GM19467 (cell line): ENCODE measurements at regions not wholly inside any gene's neighbourhood (a gene's known extent, or its start where the extent isn't known, plus 50 kb on each side); places are given as distances from the start of the nearest gene placed in this dataset.

Experiments used
- ATAC-seq: cut with Tn5 transposase; IDR thresholded peaks from one replicate; pipeline ENCODE4 v1.9.1; 2021; ENCODE audit warnings: mild to moderate bottlenecking, moderate library complexity; ENCODE audit not compliant: unreplicated experiment

- no peak for ATAC-seq
Measured at GRCh38 chr5:123756816-123757215, 244.8 kb downstream of the CSNK1G3 start.

GRCh38 chr5:123756318-123756665 lies 244.3 kb downstream of the CSNK1G3 start:
- ATAC-seq, result no peak

- no peak for ATAC-seq
Measured at GRCh38 chr5:123755653-123756317, 243.8 kb downstream of the CSNK1G3 start.

GRCh38 chr5:123754908-123755307 lies 242.9 kb downstream of the CSNK1G3 start:
- no peak for ATAC-seq

GRCh38 chr5:123753937-123754891 lies 242.2 kb downstream of the CSNK1G3 start:
- ATAC-seq, result no peak

GRCh38 chr5:123753180-123753936 lies 241.4 kb downstream of the CSNK1G3 start:
- no peak for ATAC-seq

GRCh38 chr5:123752552-123753179 lies 240.7 kb downstream of the CSNK1G3 start:
- no peak for ATAC-seq

- no peak for ATAC-seq
Measured at GRCh38 chr5:123751670-123752069, 239.7 kb downstream of the CSNK1G3 start.

- no peak for ATAC-seq
Measured at GRCh38 chr5:123748239-123748638, 236.3 kb downstream of the CSNK1G3 start.

- no peak for ATAC-seq
Measured at GRCh38 chr5:123746683-123747360, 234.8 kb downstream of the CSNK1G3 start.

GRCh38 chr5:123743990-123744583 lies 232.1 kb downstream of the CSNK1G3 start:
- no peak for ATAC-seq

GRCh38 chr5:123735384-123735783 lies 223.4 kb downstream of the CSNK1G3 start:
- no peak for ATAC-seq

- no peak for ATAC-seq
Measured at GRCh38 chr5:123732257-123732656, 220.3 kb downstream of the CSNK1G3 start.

GRCh38 chr5:123722451-123722850 lies 210.5 kb downstream of the CSNK1G3 start:
- no peak for ATAC-seq

- no peak for ATAC-seq
Measured at GRCh38 chr5:123721675-123722276, 209.8 kb downstream of the CSNK1G3 start.

- no peak for ATAC-seq
Measured at GRCh38 chr5:123720955-123721354, 209.0 kb downstream of the CSNK1G3 start.

- ATAC-seq, result no peak
Measured at GRCh38 chr5:123720339-123720738, 208.4 kb downstream of the CSNK1G3 start.

GRCh38 chr5:123719004-123719403 lies 207.0 kb downstream of the CSNK1G3 start:
- no peak for ATAC-seq

GRCh38 chr5:123718238-123718637 lies 206.3 kb downstream of the CSNK1G3 start:
- ATAC-seq, result no peak

GRCh38 chr5:123717139-123717538 lies 205.2 kb downstream of the CSNK1G3 start:
- no peak for ATAC-seq
